HuH-7.5 (cell line): ENCODE measurements at regions not wholly inside any gene's neighbourhood (a gene's known extent, or its start where the extent isn't known, plus 50 kb on each side); places are given as distances from the start of the nearest gene placed in this dataset.
"Not testable (repeated sequence)": the region's sequence is repeated elsewhere in the genome, so short reads cannot be mapped to it uniquely, and the experiment has no call there.

ENCODE experiments used
- DNase-seq: peaks from one replicate; pipeline ENCODE4 v3.0.0; 2011; ENCODE audit warnings: low spot score

DNA sequence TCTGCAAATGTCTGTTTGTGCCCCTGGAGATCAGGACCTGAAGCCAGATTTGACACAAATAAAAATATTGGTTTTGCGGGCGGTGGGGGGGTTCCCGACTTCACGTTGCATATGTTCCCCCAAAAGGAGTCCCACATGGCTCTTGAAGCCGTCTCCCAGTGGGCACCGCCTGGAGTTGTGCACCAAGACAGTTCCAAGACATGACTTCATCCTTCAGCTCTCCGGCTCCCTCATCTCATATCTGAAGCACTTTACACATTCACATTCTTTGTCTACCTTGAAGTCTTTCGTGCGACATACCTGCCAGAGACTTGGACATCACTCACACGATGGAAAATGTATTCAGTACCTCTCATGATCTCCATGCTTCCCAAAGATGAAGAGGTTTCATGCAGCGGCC, 362.8 kb upstream of the FOXK1 start:
- no peak for DNase-seq

DNA sequence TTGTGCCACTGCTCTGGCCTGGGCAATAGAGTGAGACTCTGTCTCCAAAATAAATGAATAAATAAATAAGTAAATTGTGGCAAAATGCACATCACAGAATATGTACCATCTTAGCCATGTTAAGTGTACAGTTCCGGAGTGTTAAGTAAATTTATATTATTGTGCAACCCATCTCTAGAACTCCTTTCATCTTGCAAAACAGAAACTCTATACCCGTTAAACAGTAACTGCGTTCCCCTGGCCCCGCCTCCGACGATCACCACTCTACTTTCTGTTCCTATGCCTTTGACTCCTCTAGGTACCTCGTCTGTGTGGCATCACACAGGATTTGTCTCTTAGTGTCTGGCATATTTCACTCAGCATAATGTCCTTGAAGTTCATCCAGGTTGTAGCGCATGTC, 356.4 kb upstream of the FOXK1 start:
- no peak for DNase-seq

DNA sequence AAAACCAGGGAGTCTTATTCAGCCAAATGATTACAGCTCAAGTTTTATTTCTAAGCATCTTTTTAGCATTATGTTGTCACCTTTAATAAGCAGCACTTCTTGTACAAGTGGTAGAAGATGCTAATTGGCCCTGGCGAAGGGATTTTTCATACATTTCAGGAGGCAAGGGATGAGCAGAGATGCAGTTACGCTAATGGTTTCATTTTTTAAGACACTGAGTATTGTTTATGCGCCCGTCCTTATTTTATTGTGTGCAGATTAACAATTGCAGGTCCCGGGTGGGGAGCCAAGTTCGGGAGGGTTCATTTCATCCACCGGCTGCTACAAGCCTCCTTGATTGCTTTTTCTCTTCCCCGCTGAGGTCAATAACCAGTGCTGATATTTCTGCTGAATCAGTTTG, 350.4 kb upstream of the FOXK1 start:
- no peak for DNase-seq

DNA sequence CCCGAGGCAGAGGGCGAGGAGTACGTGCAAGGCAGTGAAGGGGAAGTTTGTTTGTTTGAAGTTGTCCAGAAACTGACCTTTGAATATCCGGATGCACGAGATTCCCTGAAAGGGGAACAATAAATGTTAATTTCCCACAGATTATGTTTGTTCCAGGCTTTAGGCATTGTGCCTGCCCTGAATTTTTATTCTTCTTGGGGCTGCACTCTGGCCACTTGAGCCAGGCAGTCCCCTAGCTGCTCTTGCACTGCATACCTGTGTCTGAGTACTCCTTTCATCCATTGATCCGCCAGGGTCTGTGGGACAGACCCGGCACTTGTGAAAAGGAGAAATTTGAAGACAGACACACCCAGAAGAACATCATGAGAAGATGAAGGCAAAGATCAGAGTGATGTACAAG, 343.5 kb upstream of the FOXK1 start:
- no peak for DNase-seq

DNA sequence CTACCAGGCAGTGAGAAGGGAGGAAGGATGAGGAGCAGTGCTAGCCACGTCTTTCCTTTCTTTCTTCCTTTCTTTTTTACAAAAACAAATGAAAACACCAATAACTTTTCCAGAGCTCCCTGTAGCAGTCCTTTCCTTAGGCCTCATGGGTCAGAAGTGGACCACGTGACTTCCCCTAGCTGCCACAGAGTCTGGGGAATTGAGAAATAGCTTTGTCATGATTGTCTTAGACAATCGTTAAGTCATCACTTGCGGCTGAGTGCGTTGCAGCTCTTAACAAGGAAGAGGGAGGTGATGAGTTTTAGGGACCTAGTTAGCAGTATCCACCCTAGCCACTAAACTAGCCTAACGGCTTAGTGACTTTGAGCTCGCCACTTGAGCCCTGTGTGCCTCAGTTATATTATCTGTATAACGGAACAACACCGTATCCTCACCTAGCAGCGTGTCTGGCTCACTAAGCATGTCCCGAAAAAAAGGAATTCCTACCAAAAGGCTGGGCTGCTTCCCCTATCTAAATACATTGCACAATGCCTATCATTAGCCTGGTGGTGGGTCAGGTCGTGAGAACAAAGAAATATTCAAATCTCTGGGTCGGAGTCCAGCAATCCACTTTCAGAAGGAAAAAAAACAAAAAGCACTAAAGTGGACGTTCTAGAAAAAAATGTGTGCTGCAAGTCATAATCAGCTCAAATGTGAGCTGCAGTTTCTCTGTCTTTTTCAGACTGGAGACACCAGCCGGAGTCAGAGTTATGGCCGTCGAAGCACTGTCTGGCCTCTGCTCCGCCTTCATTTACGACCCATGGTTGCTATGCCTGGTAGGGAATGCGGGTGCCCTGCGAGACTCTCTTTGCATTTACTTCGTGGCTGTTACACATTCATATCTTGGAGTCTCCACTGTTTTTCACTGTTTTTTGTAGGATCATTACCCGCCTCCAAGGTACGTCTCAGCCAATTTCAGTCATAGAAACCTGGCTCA, 338.5 kb upstream of the FOXK1 start:
- DNase-seq = no peak

DNA sequence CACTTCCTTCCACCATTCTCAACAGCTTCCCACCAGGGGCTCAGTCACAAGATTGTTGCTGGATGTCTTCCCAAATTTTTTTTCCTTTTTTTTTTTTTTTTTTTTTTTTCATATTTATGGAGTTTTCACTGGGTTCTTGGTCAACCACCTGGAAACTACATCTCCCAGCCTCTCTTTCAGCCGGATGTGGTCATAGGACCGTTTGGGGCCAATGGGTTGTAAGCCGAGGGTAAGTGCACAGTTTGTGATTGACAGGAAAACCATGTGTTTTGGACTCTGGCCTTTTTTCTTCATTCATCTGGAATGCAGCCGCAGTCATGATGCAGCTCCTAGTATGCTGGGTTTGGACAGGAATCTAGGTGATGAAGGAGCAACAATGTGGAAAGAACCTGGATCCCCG, 337.1 kb upstream of the FOXK1 start:
- DNase-seq = no peak

DNA sequence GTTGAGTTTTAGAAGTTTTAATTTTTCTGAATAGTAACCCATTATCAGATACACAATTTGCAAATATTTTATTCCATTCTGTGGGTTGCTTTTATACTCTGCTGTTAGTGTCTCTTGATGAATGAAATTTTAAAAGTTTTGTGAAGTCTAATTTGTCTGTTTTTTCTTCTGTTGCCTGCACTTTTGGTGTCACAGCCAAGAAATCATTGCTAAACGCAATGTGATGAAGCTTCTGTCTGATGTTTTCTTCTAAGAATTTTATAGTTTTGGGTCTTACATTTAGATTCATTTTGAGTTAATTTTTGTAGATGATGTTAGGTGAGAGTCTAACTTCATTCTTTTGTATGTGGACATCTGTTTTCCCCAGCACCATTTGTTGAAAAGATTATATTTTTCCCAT, 330.0 kb upstream of the FOXK1 start:
- DNase-seq = no peak

DNA sequence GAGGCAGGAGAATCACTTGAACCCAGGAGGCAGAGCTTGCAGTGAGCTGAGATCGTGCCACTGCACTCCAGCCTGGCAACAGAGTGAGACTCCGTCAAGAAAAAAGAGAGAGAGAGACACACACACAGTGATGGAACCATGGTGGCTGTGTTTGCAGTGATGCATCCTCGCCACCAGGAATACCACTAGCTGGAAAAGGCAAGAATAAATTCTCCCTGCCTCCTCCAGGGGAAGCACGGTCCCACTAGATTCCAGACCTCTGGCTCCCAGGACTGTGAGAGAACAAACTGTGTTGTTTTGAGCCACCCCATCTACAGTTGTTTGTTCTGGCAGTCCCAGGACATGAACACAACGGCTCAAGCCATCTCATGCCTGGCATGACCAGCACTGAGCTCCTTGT, 320.3 kb upstream of the FOXK1 start:
- no peak for DNase-seq

DNA sequence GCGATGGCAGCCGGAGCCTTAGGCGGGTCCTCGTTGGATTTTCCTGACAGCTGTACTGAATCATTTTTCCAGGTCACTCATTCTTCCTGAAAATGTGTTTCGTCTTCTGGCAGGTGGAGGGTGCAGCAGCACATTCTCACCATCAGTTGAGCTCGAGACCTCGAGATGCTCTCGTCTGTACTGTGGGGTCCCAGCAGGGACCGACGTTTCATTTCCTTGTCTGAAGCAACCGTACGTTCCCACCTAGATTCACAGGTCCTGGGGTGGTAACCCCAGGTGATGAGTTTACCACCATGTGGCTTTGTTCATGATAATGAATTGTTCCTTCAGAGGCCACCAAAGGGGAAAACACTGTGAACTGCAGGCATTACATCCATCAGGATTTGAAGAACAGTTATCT, 298.5 kb upstream of the FOXK1 start:
- DNase-seq = no peak

DNA sequence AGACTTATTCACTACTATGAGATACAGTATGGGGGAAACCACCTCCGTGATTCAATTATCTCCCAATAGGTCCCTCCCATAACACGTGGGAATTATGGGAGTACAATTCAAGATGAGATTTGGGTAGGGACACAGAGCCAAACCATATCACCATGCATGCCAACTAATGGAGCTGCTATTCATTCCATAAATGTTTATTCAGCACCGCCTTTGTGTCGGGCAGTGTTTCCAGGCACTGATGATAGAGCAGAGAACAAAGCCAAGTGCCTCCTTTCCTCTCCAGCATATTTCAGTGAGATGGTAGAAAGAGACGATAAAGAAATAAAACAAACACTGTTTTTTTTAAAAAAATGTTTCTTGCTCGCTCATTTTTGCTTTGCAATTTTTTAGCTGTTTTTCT, 295.9 kb upstream of the FOXK1 start:
- DNase-seq = no peak

DNA sequence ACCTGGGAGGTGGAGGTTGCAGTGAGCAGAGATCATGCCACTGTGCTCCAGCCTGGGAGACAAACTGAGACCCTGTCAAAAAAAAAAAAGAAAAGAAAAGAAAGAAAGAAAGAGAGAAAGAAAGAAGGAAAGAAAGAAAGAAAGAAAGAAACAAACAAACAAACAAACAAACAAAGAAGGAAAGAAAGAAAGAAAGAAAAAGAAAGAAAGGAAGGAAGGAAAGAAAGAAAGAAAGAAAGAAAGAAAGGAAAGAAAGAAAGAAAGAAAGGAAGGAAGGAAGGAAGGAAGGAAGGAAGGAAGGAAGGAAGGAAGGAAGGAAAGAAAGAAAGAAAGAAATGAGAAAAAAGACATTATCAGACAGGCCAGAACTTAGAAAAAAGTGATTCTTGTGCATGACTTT, 291.0 kb upstream of the FOXK1 start:
- not testable (repeated sequence) for DNase-seq

DNA sequence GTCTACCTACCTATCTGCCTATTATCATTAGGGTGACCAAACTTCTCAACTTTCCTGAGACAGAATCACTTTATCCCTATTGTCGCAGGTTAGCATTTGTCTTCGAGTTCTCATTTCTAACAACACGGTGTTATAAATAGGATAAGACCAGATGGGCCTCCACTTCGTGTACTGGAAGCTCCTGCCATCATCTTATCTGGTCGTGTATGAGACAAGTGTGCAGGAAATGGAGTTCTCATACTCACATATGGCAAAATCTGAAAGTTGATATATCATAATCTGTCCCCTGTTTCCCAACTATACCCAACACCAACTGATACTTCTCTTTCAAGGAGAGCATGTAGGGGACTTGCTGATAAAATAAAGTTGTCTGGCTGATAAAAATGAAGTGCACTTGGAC, 287.4 kb upstream of the FOXK1 start:
- DNase-seq = no peak

DNA sequence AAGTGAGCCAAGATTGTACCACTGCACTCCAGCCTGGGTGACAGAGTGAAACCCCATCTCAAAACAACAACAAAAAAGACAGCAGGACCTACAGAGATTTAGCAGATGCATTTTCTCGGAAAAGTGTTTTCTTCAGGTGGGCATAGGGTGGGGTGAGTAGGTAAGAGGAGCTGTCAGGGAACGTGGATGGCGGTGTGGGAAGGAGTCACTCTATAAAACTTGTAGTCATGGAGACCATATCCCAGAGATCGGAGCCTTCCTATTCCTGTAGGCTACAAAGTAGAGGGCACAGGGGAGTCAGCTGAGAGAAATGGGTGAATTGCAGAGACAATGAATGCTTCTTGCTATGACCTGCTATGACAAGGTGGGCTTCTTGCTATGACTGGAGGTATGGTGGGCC, 283.0 kb upstream of the FOXK1 start:
- DNase-seq = no peak

DNA sequence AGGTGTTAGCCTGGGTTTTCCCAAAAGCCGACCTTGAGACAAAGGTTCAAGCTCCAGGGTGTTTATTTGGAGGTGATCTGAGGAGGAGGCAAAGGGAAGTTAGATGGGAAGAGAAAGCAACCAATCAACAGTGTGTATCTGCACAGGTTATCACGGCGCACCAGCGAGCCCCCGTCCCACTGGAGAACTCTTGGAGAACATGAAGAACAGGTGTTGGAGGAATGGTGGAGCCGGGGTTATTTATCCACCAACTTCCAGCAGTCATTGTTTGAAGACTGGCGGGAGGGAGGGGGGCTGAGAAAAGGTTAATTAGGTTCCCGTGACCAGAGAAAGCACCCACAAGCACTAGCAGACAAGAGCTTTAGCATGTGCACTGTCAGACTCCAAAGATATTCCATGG, 282.5 kb upstream of the FOXK1 start:
- DNase-seq = no peak

DNA sequence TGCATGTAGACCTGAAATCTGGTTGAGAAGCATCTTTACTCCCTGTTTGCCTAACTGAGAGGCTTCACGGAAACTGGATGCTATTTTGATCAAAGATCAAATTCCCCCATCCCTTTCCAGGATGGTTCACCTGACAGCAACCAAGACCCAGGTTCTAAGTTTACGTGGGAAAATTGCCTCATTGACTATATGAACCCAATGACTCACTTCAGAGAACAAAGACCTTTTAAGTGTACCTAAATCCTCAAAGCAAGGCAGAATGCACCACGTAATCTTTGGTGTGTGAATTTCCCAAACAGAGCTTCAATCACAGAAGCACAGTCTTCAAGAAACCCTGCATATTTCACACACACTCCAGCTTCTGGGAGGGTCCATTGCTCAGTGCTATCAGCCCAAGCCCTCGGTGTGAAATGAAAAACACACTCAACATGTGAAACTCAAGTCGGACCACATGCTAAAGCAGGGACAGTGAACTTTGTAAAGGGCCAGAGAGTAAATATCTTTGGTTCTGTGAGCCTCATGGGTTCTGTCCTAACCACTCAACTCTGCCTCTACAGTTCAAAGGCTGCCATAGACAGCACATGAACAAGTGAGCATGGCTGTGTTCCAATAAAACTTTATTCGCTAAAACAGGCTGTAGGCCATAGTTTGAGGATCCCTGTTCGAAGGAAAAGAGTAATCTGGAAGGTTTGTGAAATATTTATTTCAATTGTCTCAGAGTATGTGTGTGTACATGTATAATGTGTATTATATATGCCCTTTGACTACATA, 275.6 kb upstream of the FOXK1 start:
- DNase-seq = no peak

DNA sequence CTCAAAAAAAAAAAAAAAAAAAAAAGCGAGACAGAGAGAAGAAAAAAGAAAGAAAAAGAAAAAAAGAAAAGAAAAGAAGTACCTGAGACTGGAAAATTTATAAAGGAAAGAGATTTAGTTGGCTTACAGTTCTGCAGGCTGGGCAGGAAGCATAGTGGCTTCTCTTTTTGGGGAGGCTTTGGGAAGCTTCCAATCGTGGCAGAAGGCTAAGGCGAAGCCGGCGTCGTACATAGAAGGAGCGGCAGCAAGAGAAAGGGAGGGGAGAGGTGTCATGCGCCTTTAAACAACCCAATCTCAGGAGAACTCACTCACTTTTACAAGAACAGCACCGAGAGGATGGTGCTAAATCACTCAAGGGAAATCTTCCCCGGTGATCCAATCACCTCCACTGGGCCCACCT, 272.1 kb upstream of the FOXK1 start:
- DNase-seq = no peak

DNA sequence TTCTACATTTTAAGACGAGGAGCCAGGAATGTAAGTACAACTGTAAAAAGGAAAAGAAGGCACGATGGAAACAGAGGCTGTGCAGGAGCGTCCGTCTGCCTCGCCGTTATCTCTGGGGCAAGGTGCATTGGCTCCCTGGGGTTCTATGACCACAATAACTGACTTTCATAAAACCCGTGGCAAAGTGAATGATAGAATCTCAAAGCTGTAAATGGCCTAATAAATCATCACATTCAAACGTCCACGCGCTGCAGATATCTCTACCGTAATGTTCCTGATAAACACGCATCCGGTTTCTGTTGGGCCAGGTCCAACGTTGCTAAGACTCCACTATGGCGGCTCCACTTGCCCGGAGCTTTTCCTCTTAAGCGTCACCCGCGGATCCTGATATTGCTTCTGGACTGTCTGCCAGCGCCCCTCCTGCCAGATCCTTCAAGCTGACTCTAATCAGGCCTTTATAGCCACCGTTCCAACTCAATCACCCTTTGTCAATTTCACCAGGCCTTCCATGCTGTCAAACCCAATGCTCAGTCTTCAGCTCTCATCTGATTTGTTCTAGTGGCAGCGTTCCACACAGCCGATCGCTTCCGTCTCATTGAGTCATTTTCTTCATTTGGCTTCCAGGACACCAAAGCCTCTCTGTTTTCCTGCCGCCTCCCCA, 265.6 kb upstream of the FOXK1 start:
- no peak for DNase-seq

DNA sequence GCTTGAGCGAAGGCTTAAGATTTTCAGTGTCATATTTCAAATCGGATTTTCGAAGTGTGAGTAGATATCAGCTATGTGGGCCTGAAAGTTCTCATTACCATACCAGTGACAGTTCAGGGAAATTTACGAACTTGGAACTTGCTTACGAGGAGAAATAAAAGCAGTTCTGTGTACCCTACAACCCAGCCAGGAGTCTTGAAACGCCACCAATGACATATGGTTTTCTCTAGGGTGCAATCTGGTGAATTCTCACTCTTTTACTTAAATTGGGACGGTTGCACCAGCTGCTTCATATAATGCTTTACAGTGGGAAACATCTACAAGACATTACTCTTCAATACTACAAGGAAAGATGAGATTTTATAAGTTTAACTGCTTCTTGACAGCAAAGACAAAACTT, 253.6 kb upstream of the FOXK1 start:
- DNase-seq = no peak

DNA sequence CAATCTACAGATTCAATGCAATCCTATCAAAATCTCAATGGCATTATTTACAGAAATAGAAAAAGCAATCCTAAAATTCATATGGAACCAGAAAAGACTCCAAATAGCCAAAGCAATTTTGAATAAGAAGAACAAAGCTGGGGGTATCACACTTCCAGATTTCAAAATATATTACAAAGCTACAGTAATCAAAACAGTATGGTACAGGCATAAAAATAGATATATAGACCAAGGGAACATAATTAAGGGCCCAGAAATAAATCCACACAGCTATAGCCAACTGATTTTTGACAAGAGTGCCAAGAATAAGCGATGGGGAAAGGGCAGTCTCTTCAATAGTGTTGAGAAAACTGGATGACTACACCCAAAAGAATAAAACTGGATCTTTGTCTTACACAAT, 251.9 kb upstream of the FOXK1 start:
- DNase-seq = no peak

DNA sequence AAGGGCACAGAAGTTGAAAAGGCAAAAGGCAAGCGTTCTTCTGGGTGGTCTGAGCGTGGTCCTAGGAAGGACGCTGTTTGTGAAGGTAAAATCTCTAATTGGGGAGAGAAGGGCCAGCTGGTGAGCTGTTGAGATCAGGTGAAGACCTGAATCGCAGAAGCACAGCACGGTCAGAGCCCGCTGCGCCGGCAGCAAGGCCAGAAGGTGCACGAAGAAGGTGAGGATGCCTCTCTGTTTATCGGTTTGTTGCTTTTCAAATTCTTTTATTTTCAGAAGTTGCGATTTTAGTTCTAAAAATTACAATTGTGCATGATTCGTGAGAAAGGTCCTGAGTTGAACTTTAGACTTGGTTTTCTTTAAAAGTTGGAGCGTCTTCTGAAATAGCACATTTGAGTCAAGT, 247.8 kb upstream of the FOXK1 start:
- no peak for DNase-seq

DNA sequence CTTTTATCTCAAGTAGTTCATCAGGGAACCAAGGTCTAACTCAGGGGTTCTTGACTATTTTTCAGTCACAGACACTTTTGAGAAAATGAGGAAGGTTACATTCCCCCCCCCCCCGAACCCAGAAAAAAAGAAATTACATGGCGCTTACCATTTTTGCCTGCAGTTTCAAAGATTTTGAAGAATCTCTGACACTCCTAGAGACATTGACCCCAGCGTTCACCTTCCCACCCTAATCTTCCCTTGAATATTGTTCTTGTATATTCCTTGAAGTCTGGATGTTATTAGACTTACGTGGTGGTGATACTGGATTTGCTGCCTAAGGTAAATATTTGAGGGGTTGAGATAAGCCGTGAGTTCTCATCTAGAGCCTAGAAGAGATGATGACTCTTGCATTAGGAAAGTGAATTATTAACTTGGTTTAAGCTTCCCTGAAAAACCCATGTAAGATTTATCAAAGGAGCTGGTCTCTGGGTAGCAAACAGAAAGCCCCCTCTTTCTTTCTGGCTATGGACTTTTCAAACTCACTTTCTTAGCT, 245.7 kb upstream of the FOXK1 start:
- no peak for DNase-seq

DNA sequence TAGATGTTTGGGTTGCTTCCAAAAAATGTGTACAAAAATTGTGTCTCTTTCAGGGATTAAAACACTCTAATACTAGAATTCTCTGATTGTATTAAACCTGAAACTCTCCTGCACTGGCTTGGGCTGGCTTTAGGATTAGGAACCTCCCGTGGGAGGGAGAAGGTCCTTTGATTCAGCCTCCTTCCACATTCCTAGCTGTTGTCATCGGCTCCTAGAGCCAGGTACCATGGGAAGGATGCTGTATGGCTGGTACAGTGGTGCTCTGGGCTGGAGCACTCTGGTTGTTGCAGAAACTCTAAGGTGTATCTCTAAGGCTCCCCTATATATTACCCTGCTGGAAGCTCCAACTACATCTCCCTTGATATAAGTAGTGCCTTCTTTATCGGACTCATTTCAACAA, 245.2 kb upstream of the FOXK1 start:
- no peak for DNase-seq

DNA sequence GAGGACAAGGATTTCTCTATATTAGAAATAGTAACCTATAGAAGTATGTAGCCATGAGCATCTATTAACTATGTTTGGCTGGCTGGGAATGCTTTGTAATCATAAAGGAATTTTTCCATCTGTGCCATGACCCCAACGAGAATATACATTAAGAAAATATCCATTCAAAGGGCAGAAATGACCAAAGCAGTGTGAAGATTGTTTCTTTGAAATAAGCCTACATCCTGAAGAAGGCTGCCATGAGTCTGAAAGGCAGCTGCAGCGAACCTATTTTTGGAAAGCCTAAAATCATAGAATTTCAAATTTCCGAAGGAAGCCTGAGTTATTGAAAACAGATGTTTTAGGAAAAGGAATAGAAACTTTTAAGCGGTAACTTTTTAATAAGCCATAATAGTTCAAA, 244.2 kb upstream of the FOXK1 start:
- DNase-seq = no peak
